ENCODE measurements at regions not wholly inside any gene's neighbourhood (a gene's known extent, or its start where the extent isn't known, plus 50 kb on each side); places are given as distances from the start of the nearest gene placed in this dataset.

DNA sequence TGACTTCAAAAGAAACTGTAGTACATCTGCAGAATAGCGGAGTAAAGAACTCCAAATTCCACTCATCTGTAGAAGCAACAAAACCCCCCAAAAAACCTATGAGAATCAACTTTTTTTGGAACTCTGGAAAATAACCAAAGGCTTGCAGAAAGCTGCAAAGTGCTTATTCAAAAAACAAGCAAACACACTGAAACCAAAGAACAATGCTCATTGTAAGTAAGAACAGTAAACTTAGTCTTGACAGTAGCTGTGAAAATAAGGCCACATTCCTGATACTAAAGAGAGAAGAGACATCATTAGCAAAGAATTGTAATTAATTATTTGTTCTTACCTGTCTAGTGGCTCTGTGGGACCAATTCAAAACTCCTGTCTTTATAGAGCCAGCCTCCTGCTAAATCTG is 534.3 kb upstream of the C16orf82 start:
- intact Hi-C loops (cut with DNase I, micrococcal nuclease): no loop called here

DNA sequence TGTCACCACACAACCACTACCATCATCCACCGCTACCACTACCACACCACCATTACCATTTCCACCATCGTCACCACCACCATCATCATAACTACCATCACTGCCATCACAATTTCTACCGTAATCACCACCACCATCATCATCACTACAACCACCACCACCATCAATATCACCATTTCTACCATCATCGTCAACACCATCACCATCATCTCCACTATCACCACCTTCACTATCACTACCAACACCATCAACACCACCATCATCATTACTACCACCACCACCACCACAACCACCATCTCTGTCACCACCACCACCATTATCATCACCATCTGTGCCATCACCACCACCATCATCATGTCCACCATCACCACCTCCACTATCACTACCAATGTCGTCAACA is 524.5 kb upstream of the C16orf82 start:
- no peak overlapping the region for H3K4me3 ChIP-seq
- no peaks in the 10 kb centered on the region for H3K4me1 ChIP-seq (ENCODE audit: low read depth)
- no peak for DNase-seq
- H3K9me3 ChIP-seq: no peaks in the 10 kb centered on the region
- no peak for ATAC-seq
- intact Hi-C loops (cut with DNase I, micrococcal nuclease): no loop called here
- no peaks in the 10 kb centered on the region for H3K36me3 ChIP-seq (ENCODE audit: low read depth)
- TF ChIP-seq, protein P1, sequence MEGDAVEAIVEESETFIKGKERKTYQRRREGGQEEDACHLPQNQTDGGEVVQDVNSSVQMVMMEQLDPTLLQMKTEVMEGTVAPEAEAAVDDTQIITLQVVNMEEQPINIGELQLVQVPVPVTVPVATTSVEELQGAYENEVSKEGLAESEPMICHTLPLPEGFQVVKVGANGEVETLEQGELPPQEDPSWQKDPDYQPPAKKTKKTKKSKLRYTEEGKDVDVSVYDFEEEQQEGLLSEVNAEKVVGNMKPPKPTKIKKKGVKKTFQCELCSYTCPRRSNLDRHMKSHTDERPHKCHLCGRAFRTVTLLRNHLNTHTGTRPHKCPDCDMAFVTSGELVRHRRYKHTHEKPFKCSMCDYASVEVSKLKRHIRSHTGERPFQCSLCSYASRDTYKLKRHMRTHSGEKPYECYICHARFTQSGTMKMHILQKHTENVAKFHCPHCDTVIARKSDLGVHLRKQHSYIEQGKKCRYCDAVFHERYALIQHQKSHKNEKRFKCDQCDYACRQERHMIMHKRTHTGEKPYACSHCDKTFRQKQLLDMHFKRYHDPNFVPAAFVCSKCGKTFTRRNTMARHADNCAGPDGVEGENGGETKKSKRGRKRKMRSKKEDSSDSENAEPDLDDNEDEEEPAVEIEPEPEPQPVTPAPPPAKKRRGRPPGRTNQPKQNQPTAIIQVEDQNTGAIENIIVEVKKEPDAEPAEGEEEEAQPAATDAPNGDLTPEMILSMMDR (IDR thresholded peaks at IDR 0.05): no peak

More for the DNA sequence above, 534.3 kb upstream of the C16orf82 start:
- DNase-seq (no peak), ATAC-seq (no peak)
- Histone ChIP-seq H3K4me1 (ENCODE audit: low read depth) (no peaks in the 10 kb centered on the region), H3K4me3 (no peak overlapping the region), H3K9me3 (no peaks in the 10 kb centered on the region), H3K36me3 (ENCODE audit: low read depth) (no peaks in the 10 kb centered on the region)
- TF ChIP-seq, protein P1 (IDR thresholded peaks at IDR 0.05): no peak

- Histone ChIP-seq H3K36me3 (ENCODE audit: low read depth) (no peaks in the 10 kb centered on the region), H3K4me1 (ENCODE audit: low read depth) (no peaks in the 10 kb centered on the region), H3K4me3 (no peak overlapping the region), H3K9me3 (no peaks in the 10 kb centered on the region)
- intact Hi-C loops (cut with DNase I, micrococcal nuclease): no loop called here
- ATAC-seq (no peak), DNase-seq (no peak)
- TF ChIP-seq, protein P1 (IDR thresholded peaks at IDR 0.05): no peak
These were observed 520.2 kb upstream of the C16orf82 start for GRCh38 chr16:26546573-26546972.

DNA sequence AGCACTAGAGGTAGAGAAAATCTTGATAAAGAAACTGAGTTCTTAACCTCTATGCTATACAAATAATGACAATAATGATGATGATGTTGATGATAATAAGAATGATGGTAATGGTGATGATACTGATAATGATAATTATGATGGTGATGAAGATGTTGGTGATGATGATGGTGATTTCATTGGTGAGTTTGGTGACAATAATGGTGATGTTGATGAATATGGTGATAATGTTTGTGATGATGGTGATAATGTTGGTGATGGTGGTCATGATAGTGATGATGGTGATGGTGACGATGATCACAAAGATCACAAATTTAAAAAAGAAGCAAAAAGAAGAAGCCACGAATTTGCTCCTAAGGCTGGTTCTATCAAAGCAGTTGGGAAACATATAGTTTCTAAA is 519.0 kb upstream of the C16orf82 start:
- Histone ChIP-seq H3K4me1 (ENCODE audit: low read depth) (no peaks in the 10 kb centered on the region), H3K36me3 (ENCODE audit: low read depth) (no peaks in the 10 kb centered on the region), H3K4me3 (no peak overlapping the region), H3K9me3 (no peaks in the 10 kb centered on the region)
- TF ChIP-seq, protein P1 (IDR thresholded peaks at IDR 0.05): no peak
- intact Hi-C loops (cut with DNase I, micrococcal nuclease): no loop called here
- ATAC-seq (no peak), DNase-seq (no peak)

- no peaks in the 10 kb centered on the region for H3K36me3 ChIP-seq (ENCODE audit: low read depth)
- no peak for DNase-seq
- ATAC-seq: no peak
- no peaks in the 10 kb centered on the region for H3K4me1 ChIP-seq (ENCODE audit: low read depth)
- H3K4me3 ChIP-seq: no peak overlapping the region
- intact Hi-C loops (cut with DNase I, micrococcal nuclease): no loop called here
- no peaks in the 10 kb centered on the region for H3K9me3 ChIP-seq
- TF ChIP-seq, protein P1 (IDR thresholded peaks at IDR 0.05): no peak
These were observed 516.6 kb upstream of the C16orf82 start for GRCh38 chr16:26550111-26550610.

DNA sequence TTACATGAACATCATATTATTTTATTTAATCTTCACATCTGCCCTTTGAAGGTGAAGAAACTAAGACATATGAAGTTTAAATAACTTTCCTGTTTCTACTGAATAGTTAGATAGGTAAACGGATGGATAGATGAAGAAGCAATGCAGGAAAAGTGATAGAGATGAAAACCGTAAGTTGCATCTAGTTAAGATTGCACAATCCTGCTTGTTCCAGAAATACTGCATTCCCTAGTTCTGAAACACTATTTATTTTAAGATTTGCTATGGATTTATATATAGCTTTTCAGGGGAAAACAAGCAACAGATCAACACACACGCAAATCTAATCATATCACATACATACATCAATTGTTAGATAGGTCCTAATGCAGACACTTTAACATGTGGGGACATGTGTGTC is 512.7 kb upstream of the C16orf82 start:
- intact Hi-C loops (cut with DNase I, micrococcal nuclease): no loop called here
- Histone ChIP-seq H3K36me3 (ENCODE audit: low read depth) (no peaks in the 10 kb centered on the region), H3K9me3 (no peaks in the 10 kb centered on the region), H3K4me3 (no peak overlapping the region), H3K4me1 (ENCODE audit: low read depth) (no peaks in the 10 kb centered on the region)
- TF ChIP-seq, protein P1 (IDR thresholded peaks at IDR 0.05): no peak
- no peak for DNase-seq
- no peak for ATAC-seq
